T-helper 2 cell treated with Interferon-gamma antibody and Interleukin-4, amounts not matched to agents 5 μg/mL and 100 μg/mL, for 36 hours (primary cell): ENCODE measurements at regions not wholly inside any gene's neighbourhood (a gene's known extent, or its start where the extent isn't known, plus 50 kb on each side); places are given as distances from the start of the nearest gene placed in this dataset.

ENCODE experiments used
- DNase-seq: peaks from one replicate; pipeline ENCODE4 v3.0.0; 2021; ENCODE audit warnings: low spot score
- H3K27ac Mint-ChIP-seq: one replicate; pipeline ENCODE4 v1.8.0; 2021; ENCODE audit warnings: mild to moderate bottlenecking, mixed read lengths
- H3K27me3 Mint-ChIP-seq: one replicate; pipeline ENCODE4 v1.8.0; 2021; ENCODE audit warnings: low read depth, mixed read lengths
- H3K36me3 Mint-ChIP-seq: one replicate; pipeline ENCODE4 v1.8.0; 2021; ENCODE audit warnings: low read depth, mixed read lengths
- H3K4me1 Mint-ChIP-seq: one replicate; pipeline ENCODE4 v1.8.0; 2021; ENCODE audit warnings: low read depth, mixed read lengths
- H3K4me3 Mint-ChIP-seq: one replicate; pipeline ENCODE4 v1.8.0; 2022; ENCODE audit warnings: mild to moderate bottlenecking, moderate library complexity, mixed read lengths
- H3K9me3 Mint-ChIP-seq: one replicate; pipeline ENCODE4 v1.8.0; 2021; ENCODE audit warnings: mixed read lengths

DNA sequence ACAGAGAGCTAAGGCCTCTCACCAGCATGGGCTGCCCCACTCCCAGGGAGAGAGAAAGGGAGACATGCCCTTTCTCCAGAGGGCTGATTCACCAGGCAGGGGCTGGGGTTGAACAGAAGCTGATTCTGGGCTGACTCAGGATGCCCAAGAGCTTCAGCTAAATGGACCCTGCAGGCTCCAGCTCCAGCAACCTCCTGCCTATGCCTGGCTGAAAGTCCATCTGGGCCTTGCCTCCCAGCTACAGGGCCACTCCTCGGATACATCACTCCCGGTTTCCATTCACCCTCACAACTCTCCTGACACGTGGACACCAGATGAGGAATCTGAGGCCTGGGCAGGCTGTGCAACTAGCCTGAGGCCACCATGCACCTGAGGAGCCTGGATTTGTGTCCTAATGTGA lies 215.5 kb downstream of the BUD13 start:
- no peaks in the 10 kb centered on the region for H3K27me3 Mint-ChIP-seq
- H3K4me3 Mint-ChIP-seq, result no peak overlapping the region
- H3K36me3 Mint-ChIP-seq, result no peaks in the 10 kb centered on the region
- H3K4me1 Mint-ChIP-seq, result no peaks in the 10 kb centered on the region
- no peak for DNase-seq
- no peak overlapping the region for H3K27ac Mint-ChIP-seq
- no peaks in the 10 kb centered on the region for H3K9me3 Mint-ChIP-seq

DNA sequence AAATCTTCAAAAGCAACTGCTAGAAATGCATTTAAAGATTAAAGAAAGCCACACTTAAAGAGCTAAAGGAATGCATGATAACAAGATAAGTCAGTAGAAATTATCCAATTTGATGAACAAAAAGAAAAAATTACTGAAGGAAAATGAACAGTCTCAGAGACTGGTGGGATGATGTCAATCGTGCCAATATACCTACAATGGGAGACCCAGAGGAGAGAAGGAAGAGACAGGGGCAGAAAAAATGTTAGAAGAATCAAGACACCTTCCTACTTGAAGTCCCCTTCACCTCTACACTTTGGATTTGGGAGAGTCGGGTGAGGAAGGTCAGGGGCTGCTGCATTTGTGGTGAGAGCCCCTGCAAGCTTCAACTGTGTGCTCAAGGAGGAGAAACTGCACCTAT lies 216.3 kb downstream of the BUD13 start:
- H3K4me3 Mint-ChIP-seq, result no peak overlapping the region
- H3K27ac Mint-ChIP-seq, result no peak overlapping the region
- H3K9me3 Mint-ChIP-seq, result no peaks in the 10 kb centered on the region
- H3K36me3 Mint-ChIP-seq, result no peaks in the 10 kb centered on the region
- DNase-seq, result no peak
- no peaks in the 10 kb centered on the region for H3K27me3 Mint-ChIP-seq
- no peaks in the 10 kb centered on the region for H3K4me1 Mint-ChIP-seq

DNA sequence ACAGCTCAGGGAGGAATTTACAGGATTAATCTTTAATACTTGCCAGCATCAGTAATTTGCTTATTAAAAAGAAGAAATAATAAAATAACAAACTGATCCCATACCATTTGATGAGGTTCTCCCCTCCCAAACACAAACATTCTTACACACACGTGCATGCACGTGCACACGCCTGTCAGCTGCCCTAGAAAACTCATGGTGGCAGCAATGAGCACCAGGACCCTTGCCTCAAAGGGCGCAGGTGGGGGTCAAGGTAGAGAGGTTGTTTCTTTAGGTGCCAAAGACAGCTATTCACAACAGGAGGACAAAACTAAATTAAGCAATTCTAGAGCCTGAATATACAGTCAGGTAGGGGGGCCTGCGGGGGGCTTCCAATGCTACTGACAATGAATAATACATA lies 219.3 kb downstream of the BUD13 start:
- Mint-ChIP-seq H3K4me3 (no peak overlapping the region), H3K4me1 (no peaks in the 10 kb centered on the region), H3K36me3 (no peaks in the 10 kb centered on the region), H3K27me3 (no peaks in the 10 kb centered on the region), H3K9me3 (no peaks in the 10 kb centered on the region), H3K27ac (no peak overlapping the region)
- no peak for DNase-seq

DNA sequence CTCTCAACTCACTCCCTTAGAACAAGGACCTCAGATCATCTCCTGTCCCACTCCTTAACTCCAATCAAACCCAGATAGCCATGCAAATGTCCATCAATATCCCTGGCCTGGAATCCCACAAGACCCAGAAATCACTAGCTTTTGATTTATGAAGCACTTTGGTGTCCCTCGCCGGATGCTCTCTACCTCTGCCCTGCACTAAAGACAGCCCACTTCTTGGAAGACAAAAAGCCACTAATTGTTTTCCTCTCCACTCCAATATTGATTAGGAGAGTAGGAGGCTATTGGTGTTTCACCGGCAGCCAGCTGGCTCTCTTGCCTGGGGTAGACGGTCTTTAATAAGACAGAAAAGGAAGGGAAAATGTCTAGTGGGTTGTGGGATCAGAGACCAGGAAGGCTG lies 221.2 kb downstream of the BUD13 start:
- DNase-seq, result no peak
- H3K9me3 Mint-ChIP-seq, result no peaks in the 10 kb centered on the region
- no peaks in the 10 kb centered on the region for H3K27me3 Mint-ChIP-seq
- H3K36me3 Mint-ChIP-seq, result no peaks in the 10 kb centered on the region
- no peaks in the 10 kb centered on the region for H3K4me1 Mint-ChIP-seq
- H3K27ac Mint-ChIP-seq, result no peak overlapping the region
- no peak overlapping the region for H3K4me3 Mint-ChIP-seq

DNA sequence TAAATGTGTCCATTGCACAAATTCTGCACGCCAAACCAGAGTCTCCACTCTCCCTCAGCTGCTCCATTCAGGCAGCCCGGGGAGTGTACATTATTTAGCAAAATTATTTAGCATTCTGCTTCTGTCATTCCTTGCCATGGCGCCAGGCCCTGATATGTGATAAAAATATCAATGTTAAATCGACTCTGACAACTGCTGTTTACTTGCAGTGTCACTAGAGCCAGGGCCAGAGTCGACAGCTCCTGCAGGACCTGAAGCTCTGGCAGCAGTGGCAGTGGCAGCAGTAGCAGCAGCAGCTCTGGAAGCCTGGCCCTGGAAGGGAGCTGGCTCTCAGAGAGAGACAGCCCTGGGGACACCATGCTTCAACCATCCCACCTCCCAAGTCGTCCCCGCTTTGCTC lies 224.5 kb downstream of the BUD13 start:
- no peak for DNase-seq
- no peaks in the 10 kb centered on the region for H3K36me3 Mint-ChIP-seq
- H3K4me3 Mint-ChIP-seq, result no peak overlapping the region
- no peaks in the 10 kb centered on the region for H3K4me1 Mint-ChIP-seq
- H3K27ac Mint-ChIP-seq, result no peak overlapping the region
- H3K27me3 Mint-ChIP-seq, result no peaks in the 10 kb centered on the region
- no peaks in the 10 kb centered on the region for H3K9me3 Mint-ChIP-seq

DNA sequence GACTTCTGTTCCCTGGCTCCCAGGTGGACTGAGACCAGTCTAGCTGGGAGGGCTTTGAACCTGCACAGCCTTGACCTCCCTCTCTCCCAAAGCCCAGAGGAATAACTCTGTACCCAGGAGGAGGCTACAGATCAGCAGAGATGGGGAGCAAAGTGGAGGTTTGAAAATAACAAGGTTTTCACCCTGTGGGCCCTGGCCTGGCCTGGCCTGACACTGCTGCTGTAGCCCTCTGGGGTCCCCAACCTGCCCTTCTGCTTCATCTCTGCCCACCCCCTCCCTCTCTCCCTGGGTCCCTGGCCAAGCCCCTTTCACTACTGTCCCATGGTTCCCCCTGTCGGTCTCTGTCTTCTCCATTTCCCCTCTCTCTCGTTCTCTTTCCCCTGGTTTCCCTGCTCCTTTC lies 225.2 kb downstream of the BUD13 start:
- Mint-ChIP-seq H3K27me3 (no peaks in the 10 kb centered on the region), H3K9me3 (no peaks in the 10 kb centered on the region), H3K4me1 (no peaks in the 10 kb centered on the region), H3K4me3 (no peak overlapping the region), H3K27ac (no peak overlapping the region), H3K36me3 (no peaks in the 10 kb centered on the region)
- DNase-seq, result no peak

DNA sequence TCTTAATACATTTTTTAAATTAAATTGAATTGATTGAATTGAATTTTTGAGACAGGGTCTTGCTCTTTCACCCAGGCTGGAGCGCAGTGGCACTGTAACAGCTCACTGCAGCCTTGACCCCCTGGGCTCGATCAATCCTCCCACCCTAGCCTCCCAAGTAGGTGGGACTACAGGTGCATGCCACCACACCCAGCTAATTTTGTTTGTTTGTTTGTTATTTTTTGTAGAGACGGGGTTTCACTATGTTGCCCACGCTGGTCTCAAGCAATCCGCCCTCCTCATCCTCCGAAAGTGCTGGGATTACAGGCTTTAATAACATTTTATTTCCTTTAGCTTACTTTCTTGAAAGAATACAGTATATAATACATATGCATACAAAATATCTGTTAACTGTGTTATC lies 226.9 kb downstream of the BUD13 start:
- Mint-ChIP-seq H3K27ac (no peak overlapping the region), H3K9me3 (no peaks in the 10 kb centered on the region), H3K4me1 (no peaks in the 10 kb centered on the region), H3K27me3 (no peaks in the 10 kb centered on the region), H3K4me3 (no peak overlapping the region), H3K36me3 (no peaks in the 10 kb centered on the region)
- DNase-seq, result no peak

DNA sequence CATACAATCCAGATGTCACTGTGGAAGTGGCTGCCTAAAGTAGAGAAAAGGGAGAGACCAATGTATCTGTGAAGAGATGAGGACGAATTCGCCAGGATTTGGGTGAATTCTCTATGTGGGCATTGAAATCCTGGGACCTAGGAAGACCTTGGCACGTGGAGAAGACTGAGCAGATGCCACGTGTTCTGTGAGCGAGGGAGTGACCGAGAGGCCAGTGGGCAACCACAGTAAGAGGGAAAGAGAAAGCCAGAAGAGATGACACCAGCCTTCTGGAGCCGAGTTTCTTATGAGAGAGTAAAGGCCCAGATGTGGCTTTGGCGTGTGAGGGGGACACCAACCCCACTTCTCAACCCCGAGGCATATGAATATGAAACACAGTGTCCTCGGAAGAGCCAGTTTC lies 228.1 kb downstream of the BUD13 start:
- Mint-ChIP-seq H3K4me3 (no peak overlapping the region), H3K36me3 (no peaks in the 10 kb centered on the region), H3K4me1 (no peaks in the 10 kb centered on the region), H3K9me3 (no peaks in the 10 kb centered on the region), H3K27ac (no peak overlapping the region), H3K27me3 (no peaks in the 10 kb centered on the region)
- no peak for DNase-seq

DNA sequence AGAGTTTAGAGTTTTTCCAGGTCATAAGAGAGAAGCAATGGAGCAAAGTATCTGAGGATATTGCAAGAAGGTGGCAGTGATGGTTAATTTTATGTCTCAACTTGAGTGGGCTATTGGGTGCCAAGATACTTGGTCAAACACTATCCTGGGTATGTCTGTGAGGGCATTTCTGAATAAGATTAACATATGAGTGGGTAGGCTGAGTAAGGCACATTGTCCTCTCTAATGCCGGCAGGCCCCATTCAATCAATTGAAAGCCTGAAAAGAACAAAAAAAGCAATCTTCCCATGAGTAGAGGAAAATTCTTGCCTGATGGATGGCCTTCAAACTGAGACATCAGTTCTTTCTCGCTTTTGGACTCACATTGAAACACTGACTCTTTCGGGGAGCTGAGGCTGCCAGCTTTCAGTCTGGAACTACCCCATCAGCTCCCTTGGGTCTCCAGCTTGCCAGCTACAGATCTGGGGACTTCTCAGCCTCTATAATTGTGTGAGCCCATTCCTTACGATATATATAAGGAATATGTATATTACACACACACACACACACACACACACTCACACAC lies 228.8 kb downstream of the BUD13 start:
- no peaks in the 10 kb centered on the region for H3K36me3 Mint-ChIP-seq
- H3K27me3 Mint-ChIP-seq, result no peaks in the 10 kb centered on the region
- no peak overlapping the region for H3K27ac Mint-ChIP-seq
- H3K9me3 Mint-ChIP-seq, result no peaks in the 10 kb centered on the region
- no peaks in the 10 kb centered on the region for H3K4me1 Mint-ChIP-seq
- no peak overlapping the region for H3K4me3 Mint-ChIP-seq
- no peak for DNase-seq

DNA sequence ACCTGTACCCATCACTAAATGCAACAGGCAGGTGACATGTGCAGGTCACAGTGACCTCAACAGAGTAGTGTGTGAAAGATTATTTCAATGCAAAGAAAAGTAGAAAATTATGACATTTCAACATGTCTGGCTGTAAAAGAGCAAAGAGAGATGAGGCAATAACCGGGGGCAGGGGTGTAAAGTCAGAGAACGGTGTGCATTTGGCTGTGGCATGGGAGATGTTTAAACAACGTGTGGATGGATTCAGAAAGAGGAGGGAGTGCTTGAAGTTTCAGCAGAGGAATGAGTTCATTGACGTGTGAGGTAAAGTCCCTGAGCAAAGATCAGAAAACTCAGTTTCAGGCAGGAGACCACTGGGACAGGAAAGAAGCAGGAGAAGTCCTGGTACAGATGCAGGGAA lies 229.7 kb downstream of the BUD13 start:
- Mint-ChIP-seq H3K4me1 (no peaks in the 10 kb centered on the region), H3K9me3 (no peaks in the 10 kb centered on the region), H3K36me3 (no peaks in the 10 kb centered on the region), H3K27me3 (no peaks in the 10 kb centered on the region), H3K4me3 (no peak overlapping the region), H3K27ac (no peak overlapping the region)
- DNase-seq, result no peak

DNA sequence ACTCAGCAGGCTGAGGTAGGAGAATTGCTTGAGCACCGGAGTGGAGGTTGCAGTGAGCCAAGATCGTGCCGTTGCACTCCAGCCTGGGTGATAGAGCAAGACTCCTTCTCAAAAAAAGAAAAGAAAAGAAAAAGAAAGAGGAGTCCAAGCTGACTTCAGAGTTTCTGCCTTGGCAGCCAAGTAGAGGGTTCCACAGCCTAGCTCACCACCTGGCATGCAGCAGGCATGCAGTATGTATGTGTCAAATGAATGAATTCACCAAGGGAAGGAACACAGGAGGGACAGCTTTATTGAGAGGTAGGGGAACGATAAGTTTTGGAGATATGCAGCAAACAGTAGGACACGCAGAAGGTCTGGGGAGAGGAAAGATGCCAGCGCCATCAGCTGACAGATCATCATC lies 230.4 kb downstream of the BUD13 start:
- no peak for DNase-seq
- Mint-ChIP-seq H3K27me3 (no peaks in the 10 kb centered on the region), H3K4me1 (no peaks in the 10 kb centered on the region), H3K9me3 (no peaks in the 10 kb centered on the region), H3K4me3 (no peak overlapping the region), H3K27ac (no peak overlapping the region), H3K36me3 (no peaks in the 10 kb centered on the region)

DNA sequence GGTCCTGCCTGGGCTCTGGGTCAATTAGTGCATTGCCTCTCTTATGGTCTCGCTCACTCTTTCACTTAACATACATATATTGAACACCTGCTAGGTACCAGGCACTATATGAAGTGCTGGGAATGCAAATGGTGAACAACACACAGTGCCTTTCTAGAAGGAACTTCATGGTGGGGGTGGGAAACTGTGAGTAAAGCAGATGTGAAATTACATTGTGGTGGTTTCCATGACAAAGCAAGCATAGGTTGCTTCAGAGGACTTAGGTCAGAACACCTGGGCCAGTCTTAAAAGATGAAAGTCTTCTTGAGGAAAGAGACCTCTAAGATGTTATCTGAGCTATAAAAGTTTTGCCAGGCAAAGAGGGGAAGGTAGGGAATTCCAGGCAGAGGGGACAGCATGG lies 231.3 kb downstream of the BUD13 start:
- H3K4me3 Mint-ChIP-seq, result no peak overlapping the region

DNA sequence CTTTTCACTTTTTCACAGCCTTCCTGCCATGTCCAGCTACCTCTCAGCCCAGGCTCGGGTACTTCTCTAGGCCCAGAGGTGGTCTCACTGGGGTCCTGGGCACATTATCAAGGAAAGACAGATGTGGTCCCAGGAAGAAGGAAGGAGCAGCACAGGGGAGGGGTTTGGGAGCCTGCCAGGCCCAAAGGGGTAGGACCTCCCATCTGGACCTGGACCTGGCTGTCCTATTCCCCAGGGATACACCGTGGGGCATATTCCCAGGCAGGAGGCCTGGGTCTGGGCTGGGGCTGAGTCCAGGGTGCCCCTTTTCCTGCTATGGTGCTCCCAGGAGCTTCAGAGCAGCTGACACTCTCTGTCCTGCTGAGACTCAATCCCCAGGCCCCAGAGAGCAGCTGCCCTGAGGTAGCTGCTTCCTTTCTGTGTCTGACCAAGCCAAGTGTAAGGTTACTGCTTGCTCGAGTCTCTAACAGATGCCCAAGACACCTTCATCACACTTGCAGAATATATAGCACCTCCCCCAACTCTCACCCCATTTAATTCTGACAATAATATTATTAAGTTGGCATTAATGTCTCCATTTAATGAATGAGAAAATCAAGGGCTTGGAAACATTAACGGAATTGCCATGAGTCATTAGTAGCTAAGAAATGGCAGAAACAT lies 232.0 kb downstream of the BUD13 start:
- H3K4me3 Mint-ChIP-seq, result no peak overlapping the region
- no peaks in the 10 kb centered on the region for H3K9me3 Mint-ChIP-seq
- no peak overlapping the region for H3K27ac Mint-ChIP-seq
- H3K27me3 Mint-ChIP-seq, result no peaks in the 10 kb centered on the region
- H3K4me1 Mint-ChIP-seq, result no peaks in the 10 kb centered on the region
- H3K36me3 Mint-ChIP-seq, result no peaks in the 10 kb centered on the region
- DNase-seq, result no peak

More for the DNA sequence above, 231.3 kb downstream of the BUD13 start:
- H3K27me3 Mint-ChIP-seq, result no peaks in the 10 kb centered on the region
- no peak overlapping the region for H3K27ac Mint-ChIP-seq
- no peaks in the 10 kb centered on the region for H3K36me3 Mint-ChIP-seq
- H3K4me1 Mint-ChIP-seq, result no peaks in the 10 kb centered on the region
- DNase-seq, result no peak
- no peaks in the 10 kb centered on the region for H3K9me3 Mint-ChIP-seq

DNA sequence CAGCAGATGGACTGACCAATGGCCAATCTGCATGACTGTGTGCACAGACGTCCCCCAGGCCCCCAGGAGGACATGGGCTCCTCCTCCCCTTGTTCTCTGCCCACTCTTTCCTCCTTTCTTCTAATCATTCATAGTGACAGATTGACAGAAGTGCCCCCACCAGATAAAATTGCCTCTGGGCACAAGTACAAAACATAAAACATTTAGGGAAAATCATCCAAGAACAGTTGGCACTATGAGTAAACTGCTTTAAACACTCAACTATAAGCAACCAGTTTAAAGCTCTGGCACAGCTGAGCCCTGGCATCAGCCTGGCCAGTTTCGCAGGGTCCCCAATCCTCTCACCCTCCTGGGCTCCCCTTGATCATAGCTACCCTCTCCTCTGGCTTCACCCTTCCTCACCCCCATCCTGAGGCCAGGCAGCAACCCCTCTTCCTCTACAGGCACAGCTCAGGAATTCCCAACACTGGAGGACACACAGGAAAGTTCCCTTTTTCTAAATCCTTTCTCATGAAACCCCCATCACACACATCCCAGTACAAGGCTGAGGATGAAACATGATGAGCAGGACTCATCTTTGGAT lies 232.9 kb downstream of the BUD13 start:
- H3K27ac Mint-ChIP-seq, result no peak overlapping the region
- no peaks in the 10 kb centered on the region for H3K4me1 Mint-ChIP-seq
- H3K9me3 Mint-ChIP-seq, result no peaks in the 10 kb centered on the region
- no peaks in the 10 kb centered on the region for H3K27me3 Mint-ChIP-seq
- DNase-seq, result no peak
- no peaks in the 10 kb centered on the region for H3K36me3 Mint-ChIP-seq
- no peak overlapping the region for H3K4me3 Mint-ChIP-seq

DNA sequence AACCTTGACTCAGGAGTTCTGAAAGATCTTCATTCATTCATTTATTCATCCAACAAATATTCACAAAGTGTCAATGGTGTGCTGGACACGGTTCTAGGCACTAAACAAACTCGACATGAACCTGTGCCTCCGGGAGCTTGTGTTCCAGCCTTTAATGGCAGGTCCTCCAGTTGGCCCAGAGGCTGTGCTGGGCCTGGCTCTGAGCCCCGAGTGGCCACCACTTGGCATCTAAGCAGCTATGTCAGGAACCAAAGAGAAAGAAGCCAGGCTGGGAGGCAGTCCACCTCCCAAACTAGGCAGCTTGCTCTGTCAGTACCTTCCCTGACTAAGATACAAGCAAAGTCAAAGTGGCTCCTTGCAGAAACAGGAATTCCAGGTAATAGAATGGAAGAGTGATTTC lies 233.6 kb downstream of the BUD13 start:
- Mint-ChIP-seq H3K27me3 (peaks cover 3% of the 10 kb centered on the region), H3K4me1 (no peaks in the 10 kb centered on the region), H3K27ac (no peak overlapping the region), H3K9me3 (no peaks in the 10 kb centered on the region), H3K4me3 (no peak overlapping the region), H3K36me3 (no peaks in the 10 kb centered on the region)
- DNase-seq, result no peak
